ENCODE measurements at regions not wholly inside any gene's neighbourhood (a gene's known extent, or its start where the extent isn't known, plus 50 kb on each side); places are given as distances from the start of the nearest gene placed in this dataset.

DNA sequence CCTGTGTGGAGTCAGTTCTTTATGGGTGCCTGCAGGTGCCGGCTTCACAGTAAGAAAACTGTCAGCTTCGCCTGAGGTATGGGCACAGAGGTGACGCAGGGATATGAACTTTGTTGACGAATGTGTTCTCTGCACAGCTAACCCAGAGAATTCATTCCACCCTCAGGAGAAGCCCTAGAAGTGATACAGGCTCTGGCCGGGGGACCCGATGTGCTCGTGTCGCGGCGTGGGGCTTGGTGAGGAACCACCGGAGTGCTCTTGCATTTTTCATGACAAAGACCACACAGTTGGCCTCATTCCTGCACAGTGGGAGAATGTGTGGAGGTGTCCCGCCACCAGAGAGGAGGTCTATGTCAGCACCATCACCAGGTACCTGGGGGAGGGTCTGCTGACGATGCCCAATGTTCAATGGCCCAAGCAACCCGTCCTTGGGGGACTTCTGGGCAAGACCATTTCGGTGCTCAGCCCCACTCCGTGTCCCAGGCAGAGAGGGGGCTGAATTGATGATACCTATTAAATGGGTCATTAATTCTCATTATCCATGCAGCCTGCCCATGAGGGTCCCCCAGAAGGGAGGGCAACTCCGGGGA is 147.5 kb upstream of the RTL1 start:
- TF ChIP-seq GATA3 (IDR thresholded peaks at IDR 0.05; ENCODE audit: low read depth, low read length) (no peak), GATA2 (IDR thresholded peaks at IDR 0.05; ENCODE audit: low read depth, low read length) (no peak)

DNA sequence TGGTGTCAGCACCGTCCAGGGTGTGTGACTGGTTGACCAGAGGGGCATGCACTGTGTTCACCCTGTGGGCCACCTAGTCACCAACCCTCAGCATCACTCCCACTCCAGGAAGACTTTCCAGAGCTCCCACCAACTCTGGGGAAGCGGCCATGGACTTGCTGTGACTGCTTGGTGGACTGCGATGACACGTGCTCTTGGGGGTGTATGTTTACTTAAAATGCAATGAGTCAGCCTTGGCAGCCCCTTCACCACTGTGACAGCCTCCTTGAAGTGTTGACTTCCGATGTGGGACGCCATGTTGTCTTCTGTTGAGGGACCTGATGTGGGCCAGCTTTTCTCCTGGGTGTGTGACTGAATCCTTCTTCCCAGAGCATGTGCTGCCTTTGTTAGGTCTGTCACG is 151.1 kb upstream of the RTL1 start:
- TF ChIP-seq GATA2 (IDR thresholded peaks at IDR 0.05; ENCODE audit: low read depth, low read length) = no peak
- no peak for TF ChIP-seq GATA3 (IDR thresholded peaks at IDR 0.05; ENCODE audit: low read depth, low read length)

DNA sequence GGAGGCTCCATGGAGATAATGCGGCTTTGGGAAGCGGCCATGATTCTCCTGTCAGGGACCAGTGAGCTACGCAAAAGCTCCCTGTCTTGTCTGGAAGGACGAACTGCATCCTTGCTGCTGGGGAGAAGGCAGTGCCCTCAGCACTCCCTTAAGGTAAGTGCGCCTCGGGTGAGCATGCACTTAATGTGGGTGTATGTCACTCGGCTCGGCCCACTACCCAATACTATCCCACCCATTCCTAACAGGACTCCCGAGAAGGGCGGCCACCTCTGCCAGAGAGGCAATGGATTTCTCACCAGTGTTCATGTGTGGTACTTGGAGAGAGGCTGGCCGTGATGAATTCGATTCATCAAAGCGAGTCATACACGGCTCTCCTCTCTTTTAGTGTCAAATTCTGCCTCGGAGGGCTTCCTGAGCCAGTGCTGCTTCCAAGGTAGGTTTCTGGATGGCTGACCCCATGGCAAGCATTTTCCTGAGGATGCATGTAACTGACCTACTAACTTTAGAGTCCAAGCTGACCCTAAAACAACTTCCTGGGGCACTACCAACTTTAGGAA is 151.7 kb upstream of the RTL1 start:
- TF ChIP-seq GATA3 (IDR thresholded peaks at IDR 0.05; ENCODE audit: low read depth, low read length) (no peak), GATA2 (IDR thresholded peaks at IDR 0.05; ENCODE audit: low read depth, low read length) (no peak)

DNA sequence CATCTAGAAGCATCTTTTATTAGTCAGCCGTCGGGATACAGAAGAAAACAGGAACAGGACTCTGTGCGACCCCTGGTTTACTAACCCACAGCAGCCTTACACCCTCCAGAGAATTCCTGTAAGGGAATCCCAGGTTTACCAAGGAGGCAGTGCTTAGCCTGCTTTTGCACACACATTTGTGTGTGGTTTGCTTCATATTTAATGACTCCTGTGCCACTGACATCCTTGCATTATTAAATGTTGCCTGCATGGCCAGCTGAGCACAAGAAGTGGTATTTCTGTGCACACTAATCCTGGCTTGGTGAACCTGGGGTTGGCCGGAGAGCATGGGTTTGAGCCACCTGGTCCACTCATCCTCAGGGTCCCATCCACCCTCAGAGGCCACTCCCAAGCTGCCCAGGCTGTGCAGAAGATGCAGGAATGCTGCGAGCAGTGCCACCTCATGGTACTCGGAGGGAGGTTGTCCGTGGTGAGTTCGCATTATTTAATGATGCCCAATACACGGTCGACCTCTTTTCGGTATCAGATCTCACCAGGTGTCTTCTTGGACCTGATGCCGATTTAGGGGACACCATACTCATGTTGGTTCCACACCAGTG is 152.4 kb upstream of the RTL1 start:
- TF ChIP-seq GATA2 (IDR thresholded peaks at IDR 0.05; ENCODE audit: low read depth, low read length) (no peak), GATA3 (IDR thresholded peaks at IDR 0.05; ENCODE audit: low read depth, low read length) (no peak)

DNA sequence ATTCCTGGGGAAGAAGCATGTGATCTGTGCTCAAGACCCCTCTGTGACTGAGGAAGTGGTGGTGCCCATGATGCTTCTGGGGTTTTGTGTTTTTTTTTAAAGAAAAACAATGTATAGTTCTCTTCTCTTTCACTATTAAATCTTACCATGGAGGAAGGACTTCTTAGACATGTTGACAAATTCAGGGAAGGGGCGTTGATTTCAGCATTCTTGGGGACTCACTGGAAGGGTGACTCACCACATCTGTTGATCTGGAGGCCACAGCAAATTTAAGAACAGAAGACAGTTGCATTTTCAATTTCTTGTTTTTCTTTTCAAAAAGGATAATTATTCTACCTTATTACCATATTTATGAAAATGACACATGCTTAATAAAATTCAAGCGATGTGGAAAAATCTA is 152.9 kb upstream of the RTL1 start:
- no peak for TF ChIP-seq GATA2 (IDR thresholded peaks at IDR 0.05; ENCODE audit: low read depth, low read length)
- TF ChIP-seq GATA3 (IDR thresholded peaks at IDR 0.05; ENCODE audit: low read depth, low read length) = no peak

DNA sequence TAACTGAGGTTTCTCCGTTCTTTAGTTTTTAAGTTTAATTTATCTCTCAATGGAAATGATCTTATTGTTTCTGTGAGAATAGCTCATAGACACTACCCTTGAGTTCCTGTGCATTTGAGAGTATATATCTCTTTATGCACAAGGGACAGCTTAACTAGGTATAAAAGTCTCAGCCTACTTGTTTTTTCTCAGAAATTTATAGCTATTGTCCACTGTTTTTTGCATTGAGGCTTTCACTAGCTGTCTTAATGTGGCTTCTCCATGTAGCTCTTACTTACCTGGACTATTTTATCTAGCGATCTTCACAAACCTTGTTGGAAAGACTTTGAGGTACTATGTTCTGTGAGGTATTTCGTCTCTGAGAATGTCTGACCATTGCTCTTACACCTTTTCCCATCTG is 153.9 kb upstream of the RTL1 start:
- TF ChIP-seq GATA2 (IDR thresholded peaks at IDR 0.05; ENCODE audit: low read depth, low read length) = no peak
- TF ChIP-seq GATA3 (IDR thresholded peaks at IDR 0.05; ENCODE audit: low read depth, low read length) = no peak

DNA sequence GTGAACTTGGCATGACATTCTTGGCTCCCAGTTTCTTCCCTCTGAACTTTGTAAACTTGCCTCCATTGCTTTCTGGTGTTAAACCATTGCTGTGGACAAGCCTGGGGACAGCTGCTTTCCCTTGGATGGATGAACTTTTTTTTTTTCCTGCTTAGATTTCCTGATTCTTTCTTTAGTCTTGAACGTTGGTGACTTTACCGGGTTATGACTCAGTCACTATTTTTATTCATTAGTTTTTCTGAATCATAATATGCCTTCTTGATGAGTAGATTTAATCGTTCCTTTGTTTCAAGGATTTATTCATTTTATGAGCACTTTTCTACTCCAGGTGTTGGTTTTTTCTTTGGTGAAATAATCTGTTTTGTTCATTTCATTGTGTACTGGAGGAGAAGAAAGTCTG is 155.0 kb upstream of the RTL1 start:
- no peak for TF ChIP-seq GATA3 (IDR thresholded peaks at IDR 0.05; ENCODE audit: low read depth, low read length)
- TF ChIP-seq GATA2 (IDR thresholded peaks at IDR 0.05; ENCODE audit: low read depth, low read length) = no peak

DNA sequence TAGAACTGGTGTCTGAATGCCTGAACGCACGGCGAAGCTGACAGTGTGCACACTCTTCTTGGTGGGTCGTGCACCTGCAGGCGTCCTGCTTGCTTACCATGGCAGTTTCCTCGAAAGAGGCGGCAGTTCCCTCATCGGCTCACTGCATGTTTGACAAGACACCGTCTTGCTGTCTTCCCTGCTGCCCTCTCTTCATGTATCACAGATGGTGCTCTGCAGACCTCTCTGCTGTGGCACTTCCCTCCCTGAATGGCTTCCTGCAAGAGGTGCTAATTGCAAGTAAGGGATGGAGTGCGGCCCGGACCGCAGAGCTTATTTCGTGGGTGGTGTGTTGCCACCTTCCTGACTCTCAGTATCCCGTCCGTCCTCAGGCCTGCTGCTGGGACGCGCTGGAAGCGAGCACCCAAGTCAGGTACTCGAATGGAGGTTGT is 156.7 kb upstream of the RTL1 start:
- TF ChIP-seq GATA2 (IDR thresholded peaks at IDR 0.05; ENCODE audit: low read depth, low read length) = no peak
- TF ChIP-seq GATA3 (IDR thresholded peaks at IDR 0.05; ENCODE audit: low read depth, low read length) = no peak

DNA sequence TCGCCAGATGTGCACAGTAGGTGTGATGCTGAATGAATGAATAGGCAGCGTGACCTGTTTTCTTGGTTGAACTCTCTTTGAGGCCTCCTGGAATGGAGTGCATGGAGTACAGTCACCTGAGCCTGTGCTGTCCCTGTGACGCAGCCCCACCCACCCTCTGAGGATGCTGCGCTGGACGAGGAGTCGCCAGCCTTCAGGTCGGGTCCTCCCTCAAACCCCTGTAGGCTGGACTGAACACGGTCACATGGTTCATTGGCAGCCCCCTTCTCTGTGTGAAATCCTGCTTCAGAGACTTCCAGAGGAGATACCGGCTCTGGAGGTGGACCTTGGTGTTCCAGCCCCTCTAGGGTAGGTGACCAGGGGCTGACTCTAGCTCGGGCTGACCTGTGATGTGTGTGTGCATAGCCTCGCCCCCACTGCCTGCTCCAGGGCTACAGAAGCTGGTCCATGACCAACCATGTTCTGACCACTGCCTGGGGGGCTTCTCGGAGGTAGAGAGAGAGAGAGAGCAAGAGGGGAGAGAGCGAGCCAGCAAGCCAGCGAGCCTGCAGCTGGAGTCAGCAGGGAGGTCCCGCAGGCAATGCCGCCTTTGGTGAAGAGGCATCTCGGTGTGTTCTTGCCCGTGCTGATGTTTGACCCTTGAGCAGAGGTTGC is 158.0 kb upstream of the RTL1 start:
- TF ChIP-seq GATA3 (IDR thresholded peaks at IDR 0.05; ENCODE audit: low read depth, low read length) (no peak), GATA2 (IDR thresholded peaks at IDR 0.05; ENCODE audit: low read depth, low read length) (no peak)

DNA sequence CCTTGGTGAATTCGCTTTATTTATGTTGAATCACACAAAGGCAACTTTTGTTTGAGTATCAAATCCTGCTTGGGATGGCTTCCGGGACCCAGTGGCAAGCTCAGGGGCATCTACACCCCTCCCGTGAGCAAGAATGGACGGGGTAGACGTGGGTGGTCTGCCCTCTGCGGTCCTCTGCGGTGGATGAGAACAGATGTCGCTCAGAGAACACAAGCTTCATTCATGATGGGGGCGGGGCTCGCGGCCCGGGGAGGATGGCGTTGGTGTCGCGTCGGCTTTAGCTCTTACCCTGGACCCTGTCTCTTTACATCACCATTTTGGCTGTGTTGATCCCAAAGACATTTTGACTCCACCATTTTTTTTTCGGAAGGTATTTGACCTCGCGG is 158.5 kb upstream of the RTL1 start:
- TF ChIP-seq GATA3 (IDR thresholded peaks at IDR 0.05; ENCODE audit: low read depth, low read length) (no peak), GATA2 (IDR thresholded peaks at IDR 0.05; ENCODE audit: low read depth, low read length) (no peak)

DNA sequence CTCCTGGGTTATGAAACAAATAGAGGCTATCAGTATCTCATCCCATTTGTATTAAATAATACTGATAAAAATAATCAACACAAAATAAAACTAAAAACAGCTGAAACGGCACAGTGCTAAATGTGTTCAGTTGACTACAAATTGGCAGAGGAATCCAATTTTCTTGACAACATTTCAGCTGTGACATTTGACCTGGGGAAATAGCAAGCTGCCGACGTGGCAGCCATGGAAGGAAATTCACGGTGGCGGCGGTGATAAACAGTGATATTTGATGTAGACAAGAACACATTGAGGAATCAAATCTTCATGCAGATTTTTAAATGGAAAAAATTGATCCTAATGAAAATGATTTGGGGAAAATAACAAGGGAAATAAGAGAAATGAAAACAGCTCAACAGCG is 159.1 kb upstream of the RTL1 start:
- TF ChIP-seq GATA2 (IDR thresholded peaks at IDR 0.05; ENCODE audit: low read depth, low read length) = no peak
- no peak for TF ChIP-seq GATA3 (IDR thresholded peaks at IDR 0.05; ENCODE audit: low read depth, low read length)

DNA sequence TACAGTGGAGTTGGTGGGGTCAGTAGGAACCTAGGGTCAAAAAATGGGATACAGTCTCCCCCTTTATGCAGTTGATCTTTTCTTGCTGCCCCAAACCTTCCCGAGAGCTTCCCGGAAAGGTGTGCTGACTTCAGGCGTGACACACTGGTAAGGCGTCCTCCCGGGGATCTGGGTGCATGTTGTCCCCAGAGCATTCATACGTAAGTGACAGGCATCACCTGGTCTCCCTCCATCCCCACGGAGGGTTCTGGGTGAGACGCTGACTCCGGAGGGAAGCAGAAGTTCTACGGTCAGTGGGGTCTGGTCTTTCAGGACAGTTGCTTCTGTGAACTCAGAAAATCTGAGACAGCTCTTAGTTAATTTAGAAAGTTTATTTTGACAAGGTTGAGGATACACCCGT is 159.6 kb upstream of the RTL1 start:
- no peak for TF ChIP-seq GATA3 (IDR thresholded peaks at IDR 0.05; ENCODE audit: low read depth, low read length)
- TF ChIP-seq GATA2 (IDR thresholded peaks at IDR 0.05; ENCODE audit: low read depth, low read length) = no peak

DNA sequence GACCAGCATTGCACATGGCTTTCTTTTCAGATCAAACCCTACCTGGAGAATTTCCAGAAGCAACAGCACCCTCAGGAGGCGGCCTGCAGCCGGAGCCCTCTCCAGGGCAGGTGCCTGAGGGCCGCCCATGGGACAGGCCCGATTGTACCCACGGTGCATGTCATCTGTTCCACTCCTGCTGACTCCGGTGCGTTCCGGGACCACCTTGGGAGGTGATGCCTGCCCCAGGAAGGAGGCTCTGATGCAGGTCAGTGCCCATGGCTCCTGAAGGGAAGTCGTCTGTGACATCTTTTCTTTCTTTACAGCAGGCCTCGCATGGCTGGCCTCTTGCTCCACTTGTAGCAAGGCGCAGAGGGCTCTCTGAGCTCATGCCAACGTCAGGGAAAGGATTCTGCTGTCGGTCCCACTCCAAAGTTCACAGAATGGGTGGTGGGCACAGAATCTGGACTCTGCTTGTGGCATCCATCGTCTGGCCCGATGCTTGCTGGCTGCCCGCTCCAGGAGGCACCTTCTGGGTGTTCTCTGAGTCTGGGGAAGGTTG is 160.7 kb upstream of the RTL1 start:
- TF ChIP-seq GATA2 (IDR thresholded peaks at IDR 0.05; ENCODE audit: low read depth, low read length) (no peak), GATA3 (IDR thresholded peaks at IDR 0.05; ENCODE audit: low read depth, low read length) (no peak)

DNA sequence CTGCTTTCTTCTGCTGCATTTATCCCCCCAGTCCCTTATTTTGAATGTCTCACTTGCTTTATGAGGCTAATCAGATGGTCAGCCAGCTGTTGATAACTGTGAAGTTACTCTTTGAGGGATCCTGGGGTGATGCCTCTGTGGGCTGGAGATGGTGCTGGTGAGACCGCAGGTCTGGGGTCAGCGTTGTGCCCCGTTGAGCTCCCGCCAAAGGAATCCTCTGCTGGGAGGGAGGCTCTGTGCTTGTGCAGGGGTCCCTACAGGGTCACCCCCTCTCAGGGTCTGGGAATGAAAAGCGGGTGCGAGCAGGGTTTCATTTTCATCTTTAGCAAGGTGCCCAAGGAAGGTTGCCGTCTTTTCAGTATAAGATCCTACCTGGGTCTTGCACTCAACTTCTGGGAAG is 161.2 kb upstream of the RTL1 start:
- TF ChIP-seq GATA2 (IDR thresholded peaks at IDR 0.05; ENCODE audit: low read depth, low read length) (no peak), GATA3 (IDR thresholded peaks at IDR 0.05; ENCODE audit: low read depth, low read length) (no peak)

DNA sequence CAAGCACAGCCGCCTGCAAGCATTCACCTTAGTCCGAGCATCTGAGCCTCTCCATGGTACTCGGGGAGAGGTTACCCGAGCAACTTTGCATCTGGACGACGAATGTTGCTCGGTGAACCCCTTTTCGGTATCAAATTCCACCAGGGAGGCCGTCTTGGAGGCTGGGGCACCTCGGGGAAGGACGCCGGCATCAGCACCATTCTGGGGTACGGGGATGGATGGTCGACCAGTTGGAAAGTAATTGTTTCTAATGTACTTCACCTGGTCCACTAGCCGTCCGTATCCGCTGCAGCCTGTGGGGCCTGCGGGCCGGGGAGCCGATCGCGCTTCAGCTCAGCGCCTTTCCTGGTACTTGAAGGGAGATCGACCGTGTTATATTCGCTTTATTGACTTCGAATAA is 161.7 kb upstream of the RTL1 start:
- no peak for TF ChIP-seq GATA2 (IDR thresholded peaks at IDR 0.05; ENCODE audit: low read depth, low read length)
- no peak for TF ChIP-seq GATA3 (IDR thresholded peaks at IDR 0.05; ENCODE audit: low read depth, low read length)
